Activated CD4-positive, alpha-beta T cell treated with anti-CD3 and anti-CD28 coated beads, Interleukin-2, Interleukin-6, amounts not matched to agents 100 ng/mL and 50 ng/mL, durations not matched to agents 16 hours and 8 hours (primary cell): ENCODE measurements at regions not wholly inside any gene's neighbourhood (a gene's known extent, or its start where the extent isn't known, plus 50 kb on each side); places are given as distances from the start of the nearest gene placed in this dataset.
"Not testable (repeated sequence)": the region's sequence is repeated elsewhere in the genome, so short reads cannot be mapped to it uniquely, and the experiment has no call there.

Experiments
- DNase-seq: peaks from one replicate; pipeline ENCODE4 v3.0.0-alpha.2; 2020

- no peak for DNase-seq
Measured at GRCh38 chr7:16369855-16370254, 51.5 kb downstream of the CRPPA start.

- not testable (repeated sequence) for DNase-seq
Measured at GRCh38 chr7:16369309-16369708, 52.0 kb downstream of the CRPPA start.

GRCh38 chr7:16368885-16369284 lies 52.5 kb downstream of the CRPPA start:
- no peak for DNase-seq

- DNase-seq, result no peak
Measured at GRCh38 chr7:16367115-16367514, 54.2 kb downstream of the CRPPA start.

GRCh38 chr7:16365952-16366351 lies 55.4 kb downstream of the CRPPA start:
- DNase-seq, result no peak

- DNase-seq, result no peak
Measured at GRCh38 chr7:16365177-16365576, 56.2 kb downstream of the CRPPA start.

- no peak for DNase-seq
Measured at GRCh38 chr7:16359216-16359615, 62.1 kb downstream of the CRPPA start.

GRCh38 chr7:16357921-16358320 lies 63.4 kb downstream of the CRPPA start:
- no peak for DNase-seq

GRCh38 chr7:16357474-16357873 lies 63.9 kb downstream of the CRPPA start:
- no peak for DNase-seq

GRCh38 chr7:16356301-16356958 lies 64.9 kb downstream of the CRPPA start:
- no peak for DNase-seq

- no peak for DNase-seq
Measured at GRCh38 chr7:16354573-16354972, 66.8 kb downstream of the CRPPA start.

- no peak for DNase-seq
Measured at GRCh38 chr7:16353226-16353625, 68.1 kb downstream of the CRPPA start.

- no peak for DNase-seq
Measured at GRCh38 chr7:16350634-16351033, 70.7 kb downstream of the CRPPA start.

- no peak for DNase-seq
Measured at GRCh38 chr7:16348251-16348650, 73.1 kb downstream of the CRPPA start.

GRCh38 chr7:16347827-16348192 lies 73.5 kb downstream of the CRPPA start:
- no peak for DNase-seq

GRCh38 chr7:16347066-16347826 lies 74.1 kb downstream of the CRPPA start:
- DNase-seq, result no peak

GRCh38 chr7:16345979-16346958 lies 75.1 kb downstream of the CRPPA start:
- no peak for DNase-seq

GRCh38 chr7:16344927-16345326 lies 76.4 kb downstream of the CRPPA start:
- DNase-seq, result no peak

- no peak for DNase-seq
Measured at GRCh38 chr7:16343612-16344011, 77.7 kb downstream of the CRPPA start.

GRCh38 chr7:16338065-16338464 lies 83.3 kb downstream of the CRPPA start:
- DNase-seq, result no peak

GRCh38 chr7:16326106-16326505 lies 95.2 kb downstream of the CRPPA start:
- DNase-seq, result no peak

GRCh38 chr7:16323313-16323712 lies 98.0 kb downstream of the CRPPA start:
- no peak for DNase-seq

- no peak for DNase-seq
Measured at GRCh38 chr7:16320099-16320660, 101.2 kb downstream of the CRPPA start.
